ENCODE measurements at regions not wholly inside any gene's neighbourhood (a gene's known extent, or its start where the extent isn't known, plus 50 kb on each side); places are given as distances from the start of the nearest gene placed in this dataset.
"Not testable (repeated sequence)": the region's sequence is repeated elsewhere in the genome, so short reads cannot be mapped to it uniquely, and the experiment has no call there.

GRCh38 chr2:741195-741496 is 63.9 kb upstream of the TMEM18 start:
- Mint-ChIP-seq H3K27ac (peak overlapping the region in 2 of 3 experiments; percentile 98; a peak in 3 of 7 replicates), H3K9me3 (peaks cover 0 to 9% of the 10 kb centered on the region in 2 experiments; a peak in 2 of 5 replicates), H3K27me3 (ENCODE audit: low read depth) (no peaks in the 10 kb centered on the region), H3K4me1 (peaks cover 23 to 35% of the 10 kb centered on the region in 2 experiments), H3K4me3 (peak overlapping the region; percentile 77 to 88), H3K36me3 (ENCODE audit: insufficient read depth in 1 of 3, low read depth in 3 of 3) (peaks cover 0 to 9% (median 7%) of the 10 kb centered on the region in 3 experiments; a peak in 3 of 7 replicates)
- WGBS (ENCODE audit: extremely low coverage, insufficient read length, low lambda C conversion rate) = no CpG with 5 or more reads among the region's 3 CpGs
- Histone ChIP-seq H3K4ac (ENCODE audit: low read depth, low read length) (no peak overlapping the region), H3K79me1 (ENCODE audit: insufficient read depth, low read depth, low read length, poor library complexity, severe bottlenecking) (no peaks in the 10 kb centered on the region), H3K79me2 (ENCODE audit: insufficient read depth, low read length) (no peaks in the 10 kb centered on the region), H3K9ac (ENCODE audit: extremely low read depth, insufficient read length, low read length) (no peak overlapping the region), H3K4me2 (ENCODE audit: insufficient read depth, insufficient read length, low read length) (peak overlapping the region; percentile 84), H3K23ac (ENCODE audit: insufficient read length, low read depth, low read length) (no peak overlapping the region), H2BK20ac (ENCODE audit: low read depth, low read length, poor library complexity, severe bottlenecking) (no peak overlapping the region), H3T11ph (ENCODE audit: low read length) (no peak overlapping the region), H3K14ac (ENCODE audit: insufficient read depth, low read length) (no peak overlapping the region), H3K4me1 (ENCODE audit: insufficient read depth, low read length) (peaks cover 2% of the 10 kb centered on the region; the same call in 1 of the 2 replicates), H4K5ac (ENCODE audit: insufficient read length, low read depth, low read length) (no peak overlapping the region), H2AFZ (ENCODE audit: low read length) (no peak overlapping the region), H3K9me3 (ENCODE audit: control insufficient read depth, low read depth, low read length) (no peaks in the 10 kb centered on the region), H3K56ac (ENCODE audit: insufficient read length, low read depth, low read length) (no peak overlapping the region), H3K27ac (ENCODE audit: insufficient read length, low read depth, low read length) (no peak overlapping the region), H2BK12ac (ENCODE audit: insufficient read length, low read depth, low read length) (no peak overlapping the region), H4K91ac (ENCODE audit: insufficient read length, low read depth, low read length) (no peak overlapping the region), H4K20me1 (ENCODE audit: control insufficient read depth, insufficient read depth, insufficient read length) (no peaks in the 10 kb centered on the region), H4K8ac (replicated peaks; ENCODE audit: insufficient read length, low read depth, low read length) (no peak overlapping the region), H3K18ac (ENCODE audit: insufficient read length, low read depth, low read length) (no peak overlapping the region), H2AK5ac (ENCODE audit: insufficient read length, low read length) (no peak overlapping the region), H2BK120ac (ENCODE audit: low read depth, low read length, poor library complexity, severe bottlenecking) (no peak overlapping the region), H2BK5ac (ENCODE audit: insufficient read length, low read length) (no peak overlapping the region), H3K27me3 (ENCODE audit: insufficient read depth, low read length) (no peaks in the 10 kb centered on the region), H2BK15ac (ENCODE audit: low read depth, low read length) (no peak overlapping the region), H3K23me2 (ENCODE audit: insufficient read length, low read depth, low read length, poor library complexity, severe bottlenecking) (peaks cover 6% of the 10 kb centered on the region)
- DNase-seq = no peak
- TF ChIP-seq CTCF (conservative IDR thresholded peaks at IDR 0.05) = no peak

DNA sequence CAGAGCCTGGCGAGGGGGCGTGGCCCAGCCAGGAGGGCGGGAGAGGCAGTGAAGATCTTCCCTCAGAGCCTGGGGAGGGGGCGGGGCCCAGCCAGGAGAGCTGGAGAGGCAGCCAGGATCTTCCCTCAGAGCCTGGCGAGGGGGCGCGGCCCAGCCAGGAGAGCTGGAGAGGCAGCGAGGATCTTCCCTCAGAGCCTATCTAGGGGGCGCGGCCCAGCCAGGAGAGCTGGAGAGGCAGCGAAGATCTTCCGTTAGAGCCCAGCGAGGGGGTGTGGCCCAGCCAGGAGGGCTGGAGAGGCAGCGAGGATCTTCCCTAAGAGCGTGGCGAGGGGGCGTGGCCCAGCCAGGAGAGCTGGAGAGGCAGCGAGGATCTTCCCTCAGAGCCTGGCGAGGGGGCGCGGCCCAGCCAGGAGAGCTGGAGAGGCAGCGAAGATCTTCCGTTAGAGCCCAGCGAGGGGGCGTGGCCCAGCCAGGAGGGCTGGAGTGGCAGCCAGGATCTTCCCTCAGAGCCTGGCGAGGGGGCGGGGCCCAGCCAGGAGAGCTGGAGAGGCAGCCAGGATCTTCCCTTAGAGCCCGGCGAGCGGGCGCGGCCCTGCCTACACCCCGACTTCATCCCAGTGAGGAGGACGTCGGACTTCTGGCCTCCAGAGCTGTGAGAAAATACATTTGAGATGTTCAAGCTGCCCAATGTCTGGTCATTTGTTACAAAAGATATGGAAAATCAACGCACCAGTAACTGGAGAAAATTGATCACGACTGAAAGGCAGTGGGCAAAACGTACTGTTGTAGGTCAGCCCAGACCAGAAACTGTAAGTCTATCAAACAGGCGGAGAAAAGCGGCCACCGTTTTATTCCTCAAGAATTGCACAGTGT is 63.4 kb upstream of the TMEM18 start:
- H2BK15ac ChIP-seq (ENCODE audit: low read depth, low read length); H3K27ac ChIP-seq (ENCODE audit: insufficient read length, low read depth, low read length); H3K9ac ChIP-seq (ENCODE audit: extremely low read depth, insufficient read length, low read length); H3T11ph ChIP-seq (ENCODE audit: low read length); H3K4ac ChIP-seq (ENCODE audit: low read depth, low read length); H2BK12ac ChIP-seq (ENCODE audit: insufficient read length, low read depth, low read length); H3K27me3 Mint-ChIP-seq (ENCODE audit: low read depth); H3K9me3 Mint-ChIP-seq; H4K20me1 ChIP-seq (ENCODE audit: control insufficient read depth, insufficient read depth, insufficient read length); H3K18ac ChIP-seq (ENCODE audit: insufficient read length, low read depth, low read length); H3K36me3 Mint-ChIP-seq (ENCODE audit: insufficient read depth in 1 of 3, low read depth in 3 of 3); H3K23ac ChIP-seq (ENCODE audit: insufficient read length, low read depth, low read length); H2BK120ac ChIP-seq (ENCODE audit: low read depth, low read length, poor library complexity, severe bottlenecking); H3K79me1 ChIP-seq (ENCODE audit: insufficient read depth, low read depth, low read length, poor library complexity, severe bottlenecking); H3K27me3 ChIP-seq (ENCODE audit: insufficient read depth, low read length); H3K56ac ChIP-seq (ENCODE audit: insufficient read length, low read depth, low read length); H2AK5ac ChIP-seq (ENCODE audit: insufficient read length, low read length); H4K8ac ChIP-seq (replicated peaks; ENCODE audit: insufficient read length, low read depth, low read length); H2BK20ac ChIP-seq (ENCODE audit: low read depth, low read length, poor library complexity, severe bottlenecking); H2BK5ac ChIP-seq (ENCODE audit: insufficient read length, low read length); H4K5ac ChIP-seq (ENCODE audit: insufficient read length, low read depth, low read length); H3K14ac ChIP-seq (ENCODE audit: insufficient read depth, low read length); H3K4me1 ChIP-seq (ENCODE audit: insufficient read depth, low read length); H4K91ac ChIP-seq (ENCODE audit: insufficient read length, low read depth, low read length); H3K23me2 ChIP-seq (ENCODE audit: insufficient read length, low read depth, low read length, poor library complexity, severe bottlenecking); H3K79me2 ChIP-seq (ENCODE audit: insufficient read depth, low read length); H3K9me3 ChIP-seq (ENCODE audit: control insufficient read depth, low read depth, low read length): not testable (repeated sequence)
- peak overlapping the region; percentile 91 to 98 (median 98) for H3K27ac Mint-ChIP-seq
- Histone ChIP-seq H3K4me2 (ENCODE audit: insufficient read depth, insufficient read length, low read length) (peak overlapping the region; percentile 84), H2AFZ (ENCODE audit: low read length) (peak overlapping the region; percentile 79)
- peak; percentile 100 for DNase-seq
- peak overlapping the region; percentile 77 to 88 for H3K4me3 Mint-ChIP-seq
- peaks cover 28 to 41% of the 10 kb centered on the region in 2 experiments for H3K4me1 Mint-ChIP-seq
- no CpG with 5 or more reads among the region's 41 CpGs for WGBS (ENCODE audit: extremely low coverage, insufficient read length, low lambda C conversion rate)

Data from H9 (cell line).